ENCODE measurements at regions not wholly inside any gene's neighbourhood (a gene's known extent, or its start where the extent isn't known, plus 50 kb on each side); places are given as distances from the start of the nearest gene placed in this dataset.
A peak's percentile ranks its signal among the peaks of the same experiment; 100 is the strongest.
"Not testable (repeated sequence)": the region's sequence is repeated elsewhere in the genome, so short reads cannot be mapped to it uniquely, and the experiment has no call there.

DNA sequence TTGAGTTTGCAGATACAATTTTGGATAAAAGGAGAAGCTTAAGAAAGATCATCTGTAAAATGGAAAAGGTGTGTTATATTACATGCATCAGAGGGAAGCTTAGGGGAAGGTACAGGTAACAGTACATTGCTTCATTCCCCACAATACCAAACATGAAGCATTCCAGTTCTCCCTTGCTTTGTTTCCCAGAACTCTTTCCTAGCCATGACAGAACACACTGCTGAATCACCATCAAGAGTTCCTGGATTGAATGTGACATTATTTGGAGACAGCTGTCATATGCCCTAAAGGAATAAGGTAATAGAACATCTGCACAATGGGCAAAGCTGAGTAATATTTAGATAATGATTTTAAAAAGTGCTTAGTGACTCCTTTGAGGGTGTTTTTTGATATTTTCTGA is 303.5 kb upstream of the ST8SIA4 start:
- no peak for DNase-seq (ENCODE audit: low spot score)

DNA sequence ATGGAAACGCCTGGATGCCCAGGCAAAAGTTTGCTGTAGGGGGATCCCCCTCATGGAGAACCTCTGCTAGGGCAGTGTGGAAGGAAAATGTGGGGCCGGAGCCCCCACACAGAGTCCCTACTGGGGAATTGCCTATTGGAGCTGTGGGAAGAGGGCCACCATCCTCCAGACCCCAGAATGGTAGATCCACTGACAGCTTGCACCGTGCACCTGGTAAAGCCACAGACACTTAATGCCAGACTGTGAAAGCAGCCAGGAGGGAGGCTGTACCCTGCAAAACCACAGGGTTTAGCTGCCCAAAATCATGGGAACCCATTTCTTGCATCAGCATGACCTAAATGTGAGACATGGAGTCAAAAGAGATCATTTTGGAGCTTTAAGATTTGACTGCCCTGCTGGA is 302.0 kb upstream of the ST8SIA4 start:
- DNase-seq (ENCODE audit: low spot score), result not testable (repeated sequence)

DNA sequence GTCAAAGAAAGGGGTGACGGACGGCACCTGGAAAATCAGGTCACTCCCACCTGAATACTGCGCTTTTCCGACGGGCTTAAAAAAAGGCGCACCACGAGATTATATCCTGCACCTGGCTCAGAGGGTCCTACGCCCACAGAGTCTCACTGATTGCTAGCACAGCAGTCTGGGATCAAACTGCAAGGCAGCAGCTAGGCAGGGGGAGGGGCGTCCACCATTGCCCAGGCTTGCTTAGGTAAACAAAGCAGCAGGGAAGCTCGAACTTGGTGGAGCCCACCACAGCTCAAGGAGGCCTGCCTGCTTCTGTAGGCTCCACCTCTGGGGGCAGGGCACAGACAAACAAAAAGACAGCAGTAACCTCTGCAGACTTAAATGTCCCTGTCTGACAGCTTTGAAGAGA is 277.3 kb upstream of the ST8SIA4 start:
- DNase-seq (ENCODE audit: low spot score), result not testable (repeated sequence)

DNA sequence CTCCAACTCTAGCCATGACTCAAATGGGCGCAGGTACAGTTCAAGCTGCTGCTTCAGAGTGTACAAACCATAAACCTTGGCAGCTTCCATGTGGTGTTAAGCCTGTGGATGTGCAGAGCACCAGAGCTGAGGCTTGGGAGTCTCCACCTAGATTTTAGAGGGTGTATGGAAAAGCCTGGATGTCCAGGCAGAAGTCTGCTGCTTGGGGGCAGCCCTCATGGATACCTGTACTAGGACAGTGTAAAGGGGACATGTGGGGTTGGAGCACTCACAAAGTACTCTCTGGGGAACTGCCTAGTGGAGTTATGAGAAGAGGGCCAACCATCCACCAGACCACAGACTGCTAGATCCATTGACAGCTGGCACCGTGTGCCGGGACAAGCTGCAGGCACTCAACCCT is 273.5 kb upstream of the ST8SIA4 start:
- no peak for DNase-seq (ENCODE audit: low spot score)

DNA sequence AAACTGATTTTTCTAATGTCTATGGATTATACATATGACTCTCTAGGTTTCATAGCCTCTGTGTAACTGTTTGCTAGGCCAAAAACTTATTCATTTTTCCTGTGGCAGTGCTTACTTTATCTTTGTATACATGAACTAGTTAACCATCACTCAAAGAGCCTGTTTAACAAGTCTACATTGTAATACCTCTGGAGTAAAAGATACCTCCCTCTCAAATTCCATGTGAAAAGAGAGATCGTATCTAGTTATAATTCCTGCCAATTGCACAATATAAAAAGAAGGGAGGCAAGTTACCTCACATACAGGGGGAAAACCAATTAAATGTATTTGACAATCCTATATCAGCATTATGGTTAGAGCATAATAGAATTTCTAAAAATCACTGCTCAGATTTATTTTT is 271.9 kb upstream of the ST8SIA4 start:
- DNase-seq (ENCODE audit: low spot score), result no peak

DNA sequence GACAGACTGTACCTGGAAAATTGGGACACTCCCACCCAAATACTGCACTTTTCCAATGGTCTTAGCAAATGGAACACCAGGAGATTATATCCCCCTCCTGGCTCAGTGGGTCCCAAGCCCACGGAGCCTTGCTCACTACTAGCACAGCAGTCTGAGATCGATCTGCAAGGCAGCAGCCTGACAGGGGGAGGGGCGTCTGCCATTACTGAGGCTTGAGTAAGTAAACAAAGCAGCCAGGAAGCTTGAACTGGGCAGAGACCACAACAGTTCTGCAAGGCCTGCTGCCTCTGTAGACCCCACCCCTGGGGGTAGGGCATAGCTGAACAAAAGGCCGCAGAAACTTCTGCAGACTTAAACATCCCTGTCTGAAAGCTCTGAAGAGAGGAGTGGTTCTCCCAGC is 260.0 kb upstream of the ST8SIA4 start:
- DNase-seq (ENCODE audit: low spot score), result no peak

DNA sequence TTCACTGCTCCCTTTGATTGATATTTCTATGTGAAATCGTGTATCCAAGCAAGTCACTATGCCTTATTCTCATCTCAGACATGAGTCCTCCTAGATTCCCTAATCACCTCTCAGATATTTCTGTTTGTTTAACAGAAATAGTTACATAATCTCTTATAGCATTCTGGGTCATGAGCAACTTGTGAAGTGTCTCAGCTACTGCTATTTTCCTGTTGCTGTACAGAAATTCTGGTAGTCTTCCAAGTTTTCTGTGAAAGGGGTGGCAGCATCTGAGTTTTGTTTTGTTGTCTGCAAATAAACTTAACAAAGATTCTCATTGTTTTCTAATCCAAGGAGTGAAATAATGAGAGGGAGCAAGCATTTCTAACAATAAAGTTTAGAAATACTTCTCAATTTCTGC is 256.9 kb upstream of the ST8SIA4 start:
- DNase-seq (ENCODE audit: low spot score), result no peak

DNA sequence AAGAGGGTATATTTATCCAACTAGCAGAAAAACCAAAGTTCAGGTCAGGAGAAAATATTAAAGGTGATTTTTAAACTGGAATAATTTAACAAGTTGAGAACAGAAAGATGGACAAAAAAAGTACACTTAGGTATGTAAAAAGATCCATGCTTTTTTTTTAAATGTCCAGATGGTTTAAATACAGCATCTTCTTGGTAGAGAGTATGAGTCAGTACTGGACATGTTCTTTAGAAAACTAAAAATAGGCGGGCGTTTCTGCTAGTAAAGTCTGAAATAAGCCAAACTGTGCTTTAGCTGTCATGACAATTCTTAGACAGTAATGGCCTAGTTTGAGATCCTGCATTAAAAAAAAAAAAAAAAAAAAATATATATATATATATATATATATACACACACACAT is 255.9 kb upstream of the ST8SIA4 start:
- DNase-seq (ENCODE audit: low spot score), result no peak

DNA sequence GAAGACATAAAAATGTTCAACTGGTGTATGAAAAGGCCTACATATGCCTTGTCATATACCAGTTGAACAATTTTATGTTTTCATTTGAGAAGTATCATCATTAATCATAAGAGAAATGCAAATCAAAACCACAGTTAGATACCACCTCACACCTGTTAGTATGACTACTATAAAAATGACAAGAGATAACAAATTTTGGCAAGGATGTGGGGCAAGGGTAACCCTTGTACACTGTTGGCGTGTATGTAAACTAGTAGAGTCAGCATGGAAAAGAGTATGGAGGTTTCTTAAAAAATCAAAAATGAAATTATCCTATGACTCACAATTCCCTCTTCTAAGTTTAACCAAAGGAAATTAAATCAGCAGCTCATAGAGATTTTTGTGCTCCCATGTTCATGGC is 250.4 kb upstream of the ST8SIA4 start:
- no peak for DNase-seq (ENCODE audit: low spot score)

DNA sequence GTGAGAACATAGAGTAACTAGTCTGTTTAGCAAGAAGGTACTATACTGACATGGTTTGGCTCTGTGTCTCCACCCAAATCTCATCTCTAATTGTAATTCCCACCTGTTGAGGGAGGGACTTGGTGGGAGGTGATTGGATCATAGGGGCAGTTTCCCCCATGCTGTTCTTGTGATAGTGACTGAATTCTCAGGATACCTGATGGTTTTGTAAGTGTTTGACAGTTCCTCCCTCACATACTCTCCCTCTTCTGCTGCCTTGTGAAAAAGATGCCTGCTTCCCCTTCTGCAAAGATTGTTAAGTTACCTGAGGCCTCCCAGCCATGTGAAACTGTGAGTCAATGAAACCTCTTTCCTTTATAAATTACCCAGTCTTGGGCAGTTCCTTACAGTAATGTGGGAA is 240.4 kb upstream of the ST8SIA4 start:
- DNase-seq (ENCODE audit: low spot score), result no peak

DNA sequence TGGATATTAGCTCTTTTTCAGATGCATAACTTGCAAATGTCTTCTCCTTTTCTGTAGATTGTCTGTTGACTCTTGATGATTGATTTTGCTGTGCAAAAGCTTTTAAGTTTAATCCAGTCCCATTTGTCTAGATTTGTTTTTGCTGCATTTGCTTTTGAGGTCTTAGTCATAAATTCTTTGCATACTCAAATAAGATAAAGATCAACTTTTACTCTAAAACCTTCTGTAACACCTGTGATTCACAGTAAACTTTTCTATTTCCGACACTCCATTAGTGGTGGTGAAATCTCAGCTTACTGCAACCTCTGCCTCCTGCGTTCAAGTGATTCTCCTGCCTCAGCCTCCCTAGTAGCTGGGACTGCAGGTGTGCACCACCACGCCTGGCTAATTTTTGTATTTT is 239.0 kb upstream of the ST8SIA4 start:
- no peak for DNase-seq (ENCODE audit: low spot score)

DNA sequence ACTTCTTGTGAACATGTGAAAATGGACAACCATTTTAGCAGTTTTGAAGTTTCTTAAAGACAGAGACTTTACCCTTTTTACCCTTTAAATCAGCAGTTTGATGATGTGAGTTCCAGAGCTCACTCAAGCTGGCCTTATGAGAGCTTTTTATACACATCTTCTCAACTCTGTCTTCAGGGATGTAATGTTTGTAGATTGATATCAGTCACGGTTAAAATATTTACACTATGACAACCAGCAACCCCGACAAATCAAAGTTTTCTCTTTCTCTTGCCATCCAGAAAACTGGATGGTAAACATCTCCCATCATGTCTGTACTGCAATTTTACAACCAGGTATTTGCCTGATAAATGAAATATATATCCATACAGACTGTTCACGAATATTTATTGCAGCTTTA is 233.4 kb upstream of the ST8SIA4 start:
- DNase-seq (ENCODE audit: low spot score), result no peak

DNA sequence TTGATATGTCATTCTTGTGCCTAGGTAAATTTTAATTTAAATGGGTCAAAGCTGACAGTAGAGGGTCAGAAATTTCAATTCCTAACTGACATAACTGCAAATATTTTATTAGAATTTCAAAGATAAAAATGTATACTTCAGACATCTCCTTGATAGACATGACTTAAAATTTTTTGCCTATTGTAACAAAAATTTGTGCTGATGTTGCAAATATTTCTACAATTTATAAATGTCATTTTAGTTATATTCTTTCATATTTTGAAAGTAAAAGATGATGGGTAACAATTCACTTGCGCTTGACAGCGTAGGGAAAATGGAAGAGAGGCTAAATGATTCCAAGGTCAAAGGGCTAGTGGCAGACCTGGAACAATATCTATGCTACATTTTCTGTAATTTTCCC is 220.3 kb upstream of the ST8SIA4 start:
- DNase-seq (ENCODE audit: low spot score), result no peak

DNA sequence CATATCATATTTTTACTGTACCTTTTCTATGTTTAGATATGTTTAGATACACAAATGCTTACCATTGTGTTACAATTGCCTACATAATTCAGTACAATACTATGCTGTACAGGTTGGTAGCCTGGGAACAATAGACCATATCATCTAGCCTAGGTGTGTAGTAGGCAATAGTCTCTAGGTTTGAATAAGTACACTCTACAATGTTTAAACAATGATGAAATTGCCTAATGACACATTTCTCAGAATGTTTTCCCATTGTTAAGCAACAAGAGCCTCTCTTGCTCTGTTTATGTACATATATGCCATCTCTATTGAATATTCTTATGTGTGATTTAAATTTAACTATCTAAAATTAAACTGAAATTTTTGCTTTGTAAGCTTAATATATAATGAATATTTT is 209.6 kb upstream of the ST8SIA4 start:
- DNase-seq (ENCODE audit: low spot score), result no peak

DNA sequence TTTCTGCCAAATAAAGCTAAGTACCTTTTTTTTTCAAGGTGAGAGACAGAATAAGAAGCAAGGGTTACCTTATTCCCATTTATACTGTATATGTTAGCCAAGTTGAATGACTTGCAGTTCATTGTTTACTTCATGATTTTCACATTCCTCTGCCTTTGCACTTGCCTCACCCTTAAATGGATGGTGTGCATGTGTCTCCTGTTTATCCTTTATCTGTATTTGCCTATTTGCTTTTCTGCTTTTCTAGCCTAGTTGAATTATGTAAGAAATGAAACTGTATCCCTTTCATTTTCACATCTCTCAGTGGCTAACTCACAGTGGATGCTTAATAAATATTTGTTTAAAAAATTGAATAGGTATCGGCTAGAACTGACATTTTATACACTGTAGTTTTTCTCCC is 200.8 kb upstream of the ST8SIA4 start:
- DNase-seq (ENCODE audit: low spot score), result no peak

DNA sequence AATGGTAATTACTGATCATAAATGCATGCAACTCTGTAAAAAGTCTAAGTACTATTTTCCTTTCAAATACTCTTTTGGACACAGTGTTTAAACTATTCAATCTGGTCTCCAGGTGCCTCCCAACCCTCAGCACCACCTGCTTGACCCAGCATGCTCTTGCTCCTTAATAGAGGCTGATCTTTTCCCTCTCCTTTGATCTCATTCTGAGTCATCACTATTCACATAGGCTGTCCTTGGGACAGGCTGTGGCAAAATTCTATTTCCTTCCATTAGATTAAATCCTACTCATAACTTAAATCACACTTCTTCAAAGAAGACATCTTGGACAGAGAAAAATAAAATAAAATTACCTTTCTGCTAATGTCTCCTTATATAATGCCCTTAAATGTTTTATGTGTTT is 199.4 kb upstream of the ST8SIA4 start:
- no peak for DNase-seq (ENCODE audit: low spot score)

DNA sequence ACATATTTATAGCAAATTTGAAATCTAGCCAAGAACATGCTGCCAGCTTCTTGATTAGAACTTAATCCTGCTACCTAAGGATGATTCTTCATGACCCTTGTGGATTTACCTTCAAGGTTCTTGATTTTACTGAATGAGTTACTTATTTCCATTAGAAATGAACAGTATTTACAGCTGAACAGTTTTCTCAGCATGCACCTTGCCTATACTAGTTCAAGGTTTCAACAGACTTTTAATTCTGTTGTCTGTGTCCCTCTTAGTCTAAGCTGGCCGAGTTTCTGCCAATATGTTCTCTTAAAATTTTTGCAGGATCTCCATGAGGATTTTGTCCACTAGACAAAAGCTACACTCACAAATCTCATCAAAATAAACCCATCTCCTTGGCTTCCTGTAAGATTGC is 188.8 kb upstream of the ST8SIA4 start:
- DNase-seq (ENCODE audit: low spot score), result no peak

DNA sequence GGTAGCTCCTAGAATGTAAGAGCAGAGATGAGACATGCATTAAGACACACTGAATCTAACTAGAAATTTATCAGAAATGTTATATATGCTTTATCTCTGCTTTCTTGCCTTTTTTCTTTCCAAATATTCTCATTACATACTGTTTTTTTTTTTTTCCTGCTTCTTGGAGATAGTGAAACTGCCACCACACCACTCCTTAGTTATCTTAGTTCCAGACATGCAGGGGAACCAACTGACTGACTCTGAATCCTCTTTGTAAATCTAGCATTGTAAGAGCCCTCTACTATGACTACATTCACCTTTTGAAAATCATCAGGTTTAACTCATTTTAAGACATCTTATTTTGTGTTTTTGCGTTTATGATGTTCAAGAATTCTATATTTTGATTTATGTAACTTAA is 181.3 kb upstream of the ST8SIA4 start:
- DNase-seq (ENCODE audit: low spot score), result peak; percentile 15

DNA sequence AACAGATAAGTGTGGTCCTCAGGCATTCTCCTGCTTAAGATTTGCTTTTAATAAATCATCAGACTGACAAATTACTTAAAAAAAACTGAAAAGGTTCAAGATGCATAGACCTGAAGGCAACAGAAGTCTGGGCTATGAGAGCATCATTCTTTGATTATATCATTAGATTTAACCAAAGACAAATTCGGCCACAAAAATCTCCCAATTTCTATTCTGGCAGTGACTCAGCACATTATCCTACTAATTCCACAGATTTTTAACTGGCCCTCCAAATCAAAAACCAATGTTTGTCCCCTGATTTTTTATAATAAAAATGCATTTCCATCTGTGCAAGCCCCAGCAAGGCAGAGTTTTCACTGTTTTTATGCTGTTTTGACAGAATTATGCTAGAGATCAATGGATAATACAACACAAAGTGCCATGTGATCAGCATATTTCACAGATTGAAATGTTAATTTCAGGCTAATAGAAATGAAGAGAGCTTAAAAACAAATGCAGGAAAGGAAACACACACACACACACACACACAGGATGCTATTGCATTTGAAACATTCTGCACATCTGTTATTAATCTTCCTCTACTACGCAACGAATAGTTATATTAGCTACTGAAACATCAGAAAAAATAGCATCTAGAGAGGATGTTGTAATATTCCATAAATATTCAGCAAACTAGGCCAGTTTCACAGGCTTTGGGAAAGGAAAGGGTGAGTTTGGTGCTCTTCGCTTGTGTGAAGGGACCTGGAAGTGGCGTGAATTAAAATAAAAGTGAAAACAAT is 177.6 kb upstream of the ST8SIA4 start:
- no peak for DNase-seq (ENCODE audit: low spot score)

DNA sequence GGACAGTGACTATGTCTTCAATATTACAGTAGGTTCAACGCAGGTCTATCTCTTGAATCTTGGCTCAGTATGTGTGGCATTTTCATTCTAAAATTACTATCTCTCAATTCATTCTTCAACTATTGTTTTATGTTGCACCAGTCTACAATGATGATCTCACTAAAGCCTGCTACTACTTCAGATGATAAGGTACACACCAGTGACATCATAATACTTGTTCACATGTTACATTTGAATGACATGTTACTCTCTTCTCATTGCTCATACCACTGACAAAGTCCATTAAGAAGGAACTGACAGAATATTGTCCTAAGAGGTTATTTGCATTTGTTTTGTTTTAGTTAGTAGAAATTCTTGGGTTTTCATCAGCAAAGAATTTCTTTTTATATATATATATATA is 165.2 kb upstream of the ST8SIA4 start:
- no peak for DNase-seq (ENCODE audit: low spot score)

DNA sequence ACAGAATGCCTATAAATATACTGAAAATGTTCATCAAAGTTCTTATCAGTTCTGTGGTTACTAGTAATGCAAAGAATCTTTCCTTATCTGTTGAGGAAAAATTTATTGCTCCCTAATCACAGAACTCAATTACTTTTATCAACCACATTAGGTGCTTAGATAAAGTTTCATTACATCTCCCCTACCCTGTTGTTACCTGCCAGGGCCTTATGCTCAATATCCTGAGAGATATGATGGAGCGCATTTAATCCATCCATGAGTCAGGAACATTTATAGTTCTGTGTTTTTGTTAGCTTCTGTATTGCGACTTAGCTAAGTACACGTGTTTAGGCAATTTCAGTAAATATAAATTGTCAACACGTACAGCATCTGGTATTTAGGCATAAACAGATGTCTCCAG is 164.3 kb upstream of the ST8SIA4 start:
- no peak for DNase-seq (ENCODE audit: low spot score)

DNA sequence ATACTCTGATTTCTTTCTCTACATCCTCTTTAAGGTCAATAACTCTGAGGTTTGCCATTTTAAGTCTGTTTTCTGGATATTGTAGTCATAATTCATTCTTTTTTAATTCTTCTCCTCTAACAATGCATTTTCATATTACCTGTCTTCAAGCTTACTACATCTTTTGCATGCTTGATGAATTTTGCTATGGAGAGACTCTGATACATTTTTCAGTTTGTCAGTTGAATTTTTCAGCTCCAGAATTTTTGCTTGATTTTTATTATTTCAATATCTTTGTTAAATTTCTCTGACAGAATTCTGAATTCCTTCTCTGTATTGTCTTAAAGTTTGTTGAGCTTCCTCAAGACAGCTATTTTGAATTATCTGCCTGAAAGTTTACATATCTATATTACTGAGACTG is 159.8 kb upstream of the ST8SIA4 start:
- no peak for DNase-seq (ENCODE audit: low spot score)

DNA sequence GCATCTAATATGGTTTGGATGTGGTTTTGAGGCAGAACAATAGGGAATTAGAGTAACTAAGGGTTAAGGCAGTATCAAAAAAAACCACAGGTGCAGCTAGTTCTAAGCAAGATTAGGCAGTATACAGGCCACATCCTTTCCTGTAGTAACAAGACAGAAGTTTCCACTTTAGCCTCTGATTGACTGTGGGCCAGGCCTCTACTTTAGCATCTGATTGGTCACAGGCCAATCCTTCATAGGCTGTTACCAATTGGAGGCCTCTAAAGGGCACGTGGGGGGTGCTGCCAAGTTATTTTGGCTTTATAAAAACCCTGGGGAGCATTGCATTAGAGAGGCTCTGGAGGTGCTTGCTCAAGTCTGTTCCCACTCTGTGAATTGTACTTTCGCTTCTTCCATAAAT is 144.1 kb upstream of the ST8SIA4 start:
- no peak for DNase-seq (ENCODE audit: low spot score)

DNA sequence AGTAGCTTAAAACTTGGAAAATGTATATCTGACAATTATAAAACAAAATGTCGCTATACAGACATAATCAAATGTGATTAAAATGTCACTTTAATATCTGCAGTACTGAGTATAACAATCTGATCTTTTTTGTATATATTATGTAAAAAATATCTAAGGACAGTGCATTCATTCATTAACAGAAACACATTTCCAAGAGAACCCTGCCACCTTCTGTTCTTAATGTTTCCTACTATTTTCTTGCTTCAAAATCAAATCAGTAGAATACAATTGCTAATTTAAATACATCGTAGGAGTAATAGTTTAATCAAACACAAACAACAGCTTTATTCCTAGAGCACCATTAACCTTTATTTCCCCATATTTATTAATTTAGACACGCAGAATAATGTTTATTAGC is 142.6 kb upstream of the ST8SIA4 start:
- no peak for DNase-seq (ENCODE audit: low spot score)

DNA sequence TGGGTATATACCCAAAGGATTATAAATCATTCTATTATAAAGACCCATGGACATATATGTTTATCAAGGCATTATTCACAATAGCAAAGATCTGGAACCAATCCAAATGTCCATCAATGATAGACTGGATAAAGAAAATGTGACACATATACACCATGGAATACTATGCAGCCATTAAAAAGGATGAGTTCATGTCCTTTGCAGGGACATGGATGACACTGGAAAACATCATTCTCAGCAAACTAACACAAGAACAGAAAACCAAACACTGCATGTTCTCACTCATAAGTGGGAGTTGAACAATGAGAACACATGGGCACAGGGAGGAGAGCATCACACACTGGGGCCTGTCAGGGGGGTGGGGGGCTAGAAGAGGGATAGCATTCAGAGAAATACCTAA is 136.9 kb upstream of the ST8SIA4 start:
- DNase-seq (ENCODE audit: low spot score), result not testable (repeated sequence)

All from hematopoietic multipotent progenitor cell treated with erythropoietin and hydrocortisone succinate and interleukin-3 and kit ligand, for 15 days (in vitro differentiated cells).